H1 (cell line): ENCODE measurements at regions not wholly inside any gene's neighbourhood (a gene's known extent, or its start where the extent isn't known, plus 50 kb on each side); places are given as distances from the start of the nearest gene placed in this dataset.

Experiments used
- BCL11A ChIP-seq, 2 experiments: IDR thresholded peaks; one replicate each; pipeline ENCODE4 v1.6.1; 2011; ENCODE audit warnings: low read depth in 2 of 2, low read length in 2 of 2, mild to moderate bottlenecking in 2 of 2
- JUND ChIP-seq: IDR thresholded peaks from 2 replicates; pipeline ENCODE4 v1.6.1; 2011; ENCODE audit warnings: mild to moderate bottlenecking, improper control_type of control experiment, low read length
- TAF7 ChIP-seq: optimal IDR thresholded peaks from 2 replicates; pipeline ENCODE3; 2011; ENCODE audit warnings: low read depth, mild to moderate bottlenecking, inconsistent platforms, low read length, moderate library complexity, borderline replicate concordance
- TF ChIP-seq, protein P1 (sequence below): fragments of 300-600 bp; sonication (generic); IDR thresholded peaks from 2 replicates; pipeline ENCODE4 v1.7.1; 2012; ENCODE audit warnings: low read length, moderate library complexity, mild to moderate bottlenecking, inconsistent platforms; ENCODE audit not compliant: insufficient replicate concordance

DNA sequence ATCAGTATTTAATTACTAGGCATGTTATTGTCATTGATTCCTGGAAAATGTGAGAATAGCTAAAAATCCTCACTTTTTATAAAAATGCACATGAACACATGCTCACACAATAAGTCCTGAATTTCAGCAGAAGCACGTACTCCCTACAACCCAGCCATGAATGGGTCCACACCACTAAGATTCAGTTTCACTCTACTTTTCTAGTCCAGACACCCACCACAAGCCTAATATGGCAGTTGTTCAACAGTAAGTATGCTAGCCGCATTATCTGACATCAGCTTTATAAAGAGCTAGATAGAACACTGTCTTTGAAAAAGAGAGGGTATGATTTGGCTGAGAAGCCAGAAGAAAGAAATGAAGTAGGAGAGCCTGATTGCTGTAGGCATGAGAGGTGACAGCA is 639.3 kb downstream of the BRINP1 start (continued):
- TF ChIP-seq, protein P1, sequence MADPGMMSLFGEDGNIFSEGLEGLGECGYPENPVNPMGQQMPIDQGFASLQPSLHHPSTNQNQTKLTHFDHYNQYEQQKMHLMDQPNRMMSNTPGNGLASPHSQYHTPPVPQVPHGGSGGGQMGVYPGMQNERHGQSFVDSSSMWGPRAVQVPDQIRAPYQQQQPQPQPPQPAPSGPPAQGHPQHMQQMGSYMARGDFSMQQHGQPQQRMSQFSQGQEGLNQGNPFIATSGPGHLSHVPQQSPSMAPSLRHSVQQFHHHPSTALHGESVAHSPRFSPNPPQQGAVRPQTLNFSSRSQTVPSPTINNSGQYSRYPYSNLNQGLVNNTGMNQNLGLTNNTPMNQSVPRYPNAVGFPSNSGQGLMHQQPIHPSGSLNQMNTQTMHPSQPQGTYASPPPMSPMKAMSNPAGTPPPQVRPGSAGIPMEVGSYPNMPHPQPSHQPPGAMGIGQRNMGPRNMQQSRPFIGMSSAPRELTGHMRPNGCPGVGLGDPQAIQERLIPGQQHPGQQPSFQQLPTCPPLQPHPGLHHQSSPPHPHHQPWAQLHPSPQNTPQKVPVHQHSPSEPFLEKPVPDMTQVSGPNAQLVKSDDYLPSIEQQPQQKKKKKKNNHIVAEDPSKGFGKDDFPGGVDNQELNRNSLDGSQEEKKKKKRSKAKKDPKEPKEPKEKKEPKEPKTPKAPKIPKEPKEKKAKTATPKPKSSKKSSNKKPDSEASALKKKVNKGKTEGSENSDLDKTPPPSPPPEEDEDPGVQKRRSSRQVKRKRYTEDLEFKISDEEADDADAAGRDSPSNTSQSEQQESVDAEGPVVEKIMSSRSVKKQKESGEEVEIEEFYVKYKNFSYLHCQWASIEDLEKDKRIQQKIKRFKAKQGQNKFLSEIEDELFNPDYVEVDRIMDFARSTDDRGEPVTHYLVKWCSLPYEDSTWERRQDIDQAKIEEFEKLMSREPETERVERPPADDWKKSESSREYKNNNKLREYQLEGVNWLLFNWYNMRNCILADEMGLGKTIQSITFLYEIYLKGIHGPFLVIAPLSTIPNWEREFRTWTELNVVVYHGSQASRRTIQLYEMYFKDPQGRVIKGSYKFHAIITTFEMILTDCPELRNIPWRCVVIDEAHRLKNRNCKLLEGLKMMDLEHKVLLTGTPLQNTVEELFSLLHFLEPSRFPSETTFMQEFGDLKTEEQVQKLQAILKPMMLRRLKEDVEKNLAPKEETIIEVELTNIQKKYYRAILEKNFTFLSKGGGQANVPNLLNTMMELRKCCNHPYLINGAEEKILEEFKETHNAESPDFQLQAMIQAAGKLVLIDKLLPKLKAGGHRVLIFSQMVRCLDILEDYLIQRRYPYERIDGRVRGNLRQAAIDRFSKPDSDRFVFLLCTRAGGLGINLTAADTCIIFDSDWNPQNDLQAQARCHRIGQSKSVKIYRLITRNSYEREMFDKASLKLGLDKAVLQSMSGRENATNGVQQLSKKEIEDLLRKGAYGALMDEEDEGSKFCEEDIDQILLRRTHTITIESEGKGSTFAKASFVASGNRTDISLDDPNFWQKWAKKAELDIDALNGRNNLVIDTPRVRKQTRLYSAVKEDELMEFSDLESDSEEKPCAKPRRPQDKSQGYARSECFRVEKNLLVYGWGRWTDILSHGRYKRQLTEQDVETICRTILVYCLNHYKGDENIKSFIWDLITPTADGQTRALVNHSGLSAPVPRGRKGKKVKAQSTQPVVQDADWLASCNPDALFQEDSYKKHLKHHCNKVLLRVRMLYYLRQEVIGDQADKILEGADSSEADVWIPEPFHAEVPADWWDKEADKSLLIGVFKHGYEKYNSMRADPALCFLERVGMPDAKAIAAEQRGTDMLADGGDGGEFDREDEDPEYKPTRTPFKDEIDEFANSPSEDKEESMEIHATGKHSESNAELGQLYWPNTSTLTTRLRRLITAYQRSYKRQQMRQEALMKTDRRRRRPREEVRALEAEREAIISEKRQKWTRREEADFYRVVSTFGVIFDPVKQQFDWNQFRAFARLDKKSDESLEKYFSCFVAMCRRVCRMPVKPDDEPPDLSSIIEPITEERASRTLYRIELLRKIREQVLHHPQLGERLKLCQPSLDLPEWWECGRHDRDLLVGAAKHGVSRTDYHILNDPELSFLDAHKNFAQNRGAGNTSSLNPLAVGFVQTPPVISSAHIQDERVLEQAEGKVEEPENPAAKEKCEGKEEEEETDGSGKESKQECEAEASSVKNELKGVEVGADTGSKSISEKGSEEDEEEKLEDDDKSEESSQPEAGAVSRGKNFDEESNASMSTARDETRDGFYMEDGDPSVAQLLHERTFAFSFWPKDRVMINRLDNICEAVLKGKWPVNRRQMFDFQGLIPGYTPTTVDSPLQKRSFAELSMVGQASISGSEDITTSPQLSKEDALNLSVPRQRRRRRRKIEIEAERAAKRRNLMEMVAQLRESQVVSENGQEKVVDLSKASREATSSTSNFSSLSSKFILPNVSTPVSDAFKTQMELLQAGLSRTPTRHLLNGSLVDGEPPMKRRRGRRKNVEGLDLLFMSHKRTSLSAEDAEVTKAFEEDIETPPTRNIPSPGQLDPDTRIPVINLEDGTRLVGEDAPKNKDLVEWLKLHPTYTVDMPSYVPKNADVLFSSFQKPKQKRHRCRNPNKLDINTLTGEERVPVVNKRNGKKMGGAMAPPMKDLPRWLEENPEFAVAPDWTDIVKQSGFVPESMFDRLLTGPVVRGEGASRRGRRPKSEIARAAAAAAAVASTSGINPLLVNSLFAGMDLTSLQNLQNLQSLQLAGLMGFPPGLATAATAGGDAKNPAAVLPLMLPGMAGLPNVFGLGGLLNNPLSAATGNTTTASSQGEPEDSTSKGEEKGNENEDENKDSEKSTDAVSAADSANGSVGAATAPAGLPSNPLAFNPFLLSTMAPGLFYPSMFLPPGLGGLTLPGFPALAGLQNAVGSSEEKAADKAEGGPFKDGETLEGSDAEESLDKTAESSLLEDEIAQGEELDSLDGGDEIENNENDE = no peak
- no peak for TF ChIP-seq JUND
- no peak for TF ChIP-seq BCL11A (IDR thresholded peaks at IDR 0.05; ENCODE audit: low read depth in 2 of 2, low read length in 2 of 2)
- TF ChIP-seq TAF7 = no peak
